GM19043 (cell line): ENCODE measurements at regions not wholly inside any gene's neighbourhood (a gene's known extent, or its start where the extent isn't known, plus 50 kb on each side); places are given as distances from the start of the nearest gene placed in this dataset.

Source experiments
- ATAC-seq: cut with Tn5 transposase; IDR thresholded peaks from one replicate; pipeline ENCODE4 v1.9.1; 2021; ENCODE audit warnings: low read depth; ENCODE audit not compliant: unreplicated experiment

DNA sequence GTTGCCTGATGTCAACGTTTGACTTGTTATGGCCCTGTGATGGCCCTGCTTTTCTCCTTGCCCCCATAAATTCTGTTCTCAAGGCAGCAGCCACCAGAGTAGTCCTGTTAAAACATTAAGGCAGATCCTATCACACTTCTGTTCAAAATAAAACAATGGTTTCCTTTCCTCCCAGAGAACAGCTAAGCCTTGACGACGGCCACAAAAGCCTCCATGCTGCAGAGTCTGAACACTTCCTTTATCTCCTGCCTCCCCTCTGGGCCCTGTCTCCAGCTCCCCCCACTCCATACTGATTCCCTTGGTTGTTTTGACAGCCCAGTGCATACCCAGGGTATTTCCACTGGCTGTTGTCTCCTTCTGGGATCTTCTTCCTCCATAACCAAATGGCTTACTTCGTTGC is 618.1 kb downstream of the MED13L start:
- ATAC-seq: no peak

DNA sequence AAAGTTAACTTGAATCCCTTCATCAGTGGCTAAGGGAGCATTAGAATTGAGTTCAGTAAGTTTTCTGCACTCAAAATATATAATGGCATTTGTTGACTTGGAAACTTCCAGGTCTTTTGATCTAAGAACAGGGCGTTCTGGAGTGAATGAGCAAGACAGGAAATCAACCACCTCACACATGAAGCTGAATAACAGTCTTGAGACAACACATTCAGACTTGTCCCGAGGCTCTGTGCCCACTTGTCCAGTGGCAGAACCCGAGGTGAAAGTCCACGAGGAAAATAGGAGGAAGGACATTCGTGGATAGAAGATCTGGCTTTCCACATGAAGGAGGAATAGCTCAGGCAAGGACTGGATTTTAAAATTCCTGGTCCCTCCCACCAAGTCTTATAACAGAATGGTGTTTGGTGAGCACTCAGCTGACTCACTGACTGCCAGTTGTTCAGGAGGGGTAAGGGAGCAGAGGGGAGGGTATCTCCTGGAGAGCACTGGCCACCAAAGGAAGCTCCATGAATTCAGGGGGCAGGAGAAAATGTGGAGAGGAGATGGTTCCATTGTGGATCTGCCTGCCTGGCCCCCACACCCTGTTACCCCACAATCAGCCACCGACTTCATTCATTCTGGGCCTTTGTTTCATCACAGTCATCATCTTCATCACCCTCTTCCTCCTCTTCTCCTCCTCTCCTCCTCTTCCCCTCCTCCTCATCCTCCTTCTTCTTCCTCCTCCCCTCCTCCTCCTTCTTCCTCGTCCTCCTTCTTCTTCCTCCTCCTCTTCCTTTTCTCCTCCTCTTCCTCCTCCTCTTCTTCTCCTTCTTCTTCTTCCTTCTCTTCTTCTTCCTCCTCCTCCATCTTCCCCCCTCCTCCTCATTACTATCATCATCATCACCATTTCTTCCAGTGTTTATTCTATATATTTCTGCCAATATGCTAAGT is 620.1 kb downstream of the MED13L start:
- no peak for ATAC-seq

- ATAC-seq: no peak
Observed at GRCh38 chr12:115650026-115650425, 627.5 kb downstream of the MED13L start.

- no peak for ATAC-seq
Observed at GRCh38 chr12:115648463-115648862, 629.0 kb downstream of the MED13L start.

- no peak for ATAC-seq
Observed at GRCh38 chr12:115646210-115646609, 631.3 kb downstream of the MED13L start.

DNA sequence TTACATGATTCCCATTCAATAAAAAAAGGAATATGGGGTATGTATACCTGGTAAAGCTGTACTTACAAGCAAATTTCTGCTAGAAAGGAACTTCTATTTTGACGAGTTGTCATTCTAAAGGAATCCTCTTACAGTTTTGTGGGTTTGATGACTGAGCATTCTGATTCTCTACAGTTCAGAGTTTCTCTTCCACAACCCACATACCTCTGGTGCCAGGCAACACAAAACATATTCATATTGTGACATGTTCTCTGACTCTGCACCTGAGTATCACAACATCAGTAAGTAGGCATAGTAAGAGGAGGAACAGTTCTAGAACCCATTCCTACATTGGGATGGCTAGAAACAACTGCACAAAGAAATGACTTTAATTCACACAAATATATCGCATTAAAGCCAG is 636.6 kb downstream of the MED13L start:
- ATAC-seq: no peak

- no peak for ATAC-seq
Observed at GRCh38 chr12:115639648-115640012, 637.9 kb downstream of the MED13L start.

DNA sequence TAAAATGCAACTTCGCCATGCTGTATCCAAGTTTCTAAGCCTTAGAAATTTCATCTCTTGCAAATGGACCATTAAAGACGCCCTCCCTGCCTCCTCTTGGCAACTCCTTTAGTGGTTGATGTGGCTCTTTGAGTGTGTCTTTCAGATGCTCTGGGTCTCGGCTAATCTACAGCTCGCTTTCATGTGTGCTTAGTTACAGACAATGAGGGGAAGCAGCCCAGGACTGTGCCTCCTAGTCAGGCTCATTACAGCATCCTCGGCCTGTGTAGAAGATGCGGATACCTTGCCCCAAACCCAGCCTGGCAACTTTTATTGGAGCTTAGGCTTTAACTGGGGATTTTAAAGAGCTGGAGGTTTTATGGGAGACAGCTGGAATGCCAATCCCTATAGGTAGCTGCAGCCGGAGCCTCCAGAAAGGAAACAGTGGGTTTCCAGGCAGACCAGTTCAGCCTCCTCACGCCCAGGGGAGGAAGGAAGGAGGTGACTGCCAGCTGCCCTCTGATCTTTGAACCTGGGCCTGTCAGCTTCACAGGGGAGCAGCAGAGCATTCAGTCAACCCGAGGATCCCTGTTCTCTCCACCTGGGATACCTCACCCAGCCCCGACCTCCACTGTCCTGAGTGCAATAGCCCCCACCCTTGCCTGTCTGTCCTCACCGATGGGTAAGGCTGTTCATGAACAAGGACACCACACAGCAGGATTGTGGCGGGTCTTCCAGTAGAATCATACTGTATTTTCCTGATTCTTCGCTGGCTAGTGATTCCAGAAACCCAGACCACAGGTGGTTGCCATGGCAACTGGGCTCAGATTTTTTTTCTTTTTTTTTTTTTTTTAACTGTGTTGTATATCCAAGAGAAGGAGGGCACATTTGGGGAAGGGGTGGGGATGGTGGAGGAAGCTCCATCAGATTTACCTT is 638.5 kb downstream of the MED13L start:
- ATAC-seq: no peak

GRCh38 chr12:115636546-115636945 is 640.9 kb downstream of the MED13L start:
- no peak for ATAC-seq

DNA sequence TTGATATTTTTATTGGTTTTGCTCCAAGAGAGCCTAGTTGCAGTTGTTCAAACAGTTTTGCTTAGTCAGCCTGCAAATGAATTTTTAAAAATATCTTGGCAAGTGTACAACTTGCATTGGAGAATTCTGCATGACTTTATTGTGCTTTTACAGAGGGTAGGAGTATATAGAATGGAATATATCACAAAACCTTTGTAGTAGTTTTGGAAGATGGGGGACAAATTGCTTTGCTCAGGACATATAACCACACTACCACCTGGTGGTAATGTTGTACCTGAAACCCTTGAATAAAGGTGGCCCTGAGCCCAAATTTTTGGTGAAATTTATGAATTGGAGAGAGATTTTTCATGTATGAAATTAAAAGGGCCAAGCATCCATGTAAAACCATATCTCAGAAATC is 645.2 kb downstream of the MED13L start:
- no peak for ATAC-seq

GRCh38 chr12:115630136-115630535 is 647.4 kb downstream of the MED13L start:
- ATAC-seq: no peak

DNA sequence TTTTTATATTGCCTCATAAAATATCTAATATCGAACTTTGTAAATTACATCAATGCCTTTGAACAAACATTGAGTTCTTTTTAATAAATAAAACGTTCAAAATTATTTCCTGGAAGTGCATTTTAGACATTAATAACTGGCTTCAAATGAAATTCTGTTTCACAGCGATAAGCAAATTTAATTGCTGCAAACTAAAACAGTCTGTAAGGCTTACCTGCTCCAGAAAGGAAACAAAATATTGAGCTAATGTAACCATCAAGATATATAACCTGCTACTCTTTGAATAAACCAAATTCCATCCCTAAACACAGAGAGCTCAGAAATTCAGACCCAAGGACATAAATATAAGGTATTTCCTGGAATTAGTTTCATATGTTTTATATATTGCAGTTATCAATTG is 651.3 kb downstream of the MED13L start:
- no peak for ATAC-seq

GRCh38 chr12:115623764-115624334 is 653.6 kb downstream of the MED13L start:
- no peak for ATAC-seq

- no peak for ATAC-seq
Observed at GRCh38 chr12:115623275-115623674, 654.2 kb downstream of the MED13L start.

DNA sequence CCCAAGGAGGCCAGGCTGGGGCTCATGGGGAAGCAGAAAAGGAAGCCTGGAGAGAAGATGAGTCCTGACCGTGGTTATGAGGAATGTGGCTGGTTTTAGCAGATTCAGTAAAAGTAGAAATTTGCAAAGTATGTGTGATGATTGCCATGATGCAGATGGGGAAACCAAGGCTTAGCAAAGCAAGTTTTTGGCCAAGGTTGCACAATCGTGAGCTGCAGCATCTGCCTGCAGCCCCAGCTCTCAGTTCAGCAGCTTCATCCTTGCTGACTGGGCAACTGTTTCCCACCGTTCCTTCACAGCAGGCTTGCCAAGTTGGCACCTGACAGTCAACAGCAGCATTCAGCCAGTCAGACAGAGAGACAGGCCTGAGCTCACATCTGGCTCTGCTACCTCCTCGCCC is 656.7 kb downstream of the MED13L start:
- ATAC-seq: no peak

DNA sequence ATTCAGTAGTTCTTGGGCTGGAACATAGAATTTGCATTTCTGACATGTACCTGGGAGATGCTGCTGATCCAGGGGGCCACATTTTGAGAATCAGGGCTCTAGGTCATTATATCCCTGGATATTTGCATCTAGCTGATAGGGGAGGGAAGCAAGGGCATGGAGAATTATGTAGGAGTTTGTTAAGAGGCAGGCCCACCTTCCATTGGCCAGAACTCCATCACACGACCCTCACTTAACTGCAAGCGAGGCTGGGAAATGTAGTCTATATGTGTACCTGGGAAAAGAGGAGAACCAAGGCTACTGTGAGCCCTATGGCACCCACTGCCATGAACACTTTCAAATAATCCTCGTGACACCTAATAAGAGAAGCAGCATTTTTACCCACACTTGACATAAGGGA is 657.6 kb downstream of the MED13L start:
- no peak for ATAC-seq

- no peak for ATAC-seq
Observed at GRCh38 chr12:115619061-115619460, 658.4 kb downstream of the MED13L start.

GRCh38 chr12:115618105-115618504 is 659.4 kb downstream of the MED13L start:
- ATAC-seq: no peak

- ATAC-seq: no peak
Observed at GRCh38 chr12:115617391-115617790, 660.1 kb downstream of the MED13L start.

GRCh38 chr12:115611477-115611876 is 666.0 kb downstream of the MED13L start:
- ATAC-seq: no peak

DNA sequence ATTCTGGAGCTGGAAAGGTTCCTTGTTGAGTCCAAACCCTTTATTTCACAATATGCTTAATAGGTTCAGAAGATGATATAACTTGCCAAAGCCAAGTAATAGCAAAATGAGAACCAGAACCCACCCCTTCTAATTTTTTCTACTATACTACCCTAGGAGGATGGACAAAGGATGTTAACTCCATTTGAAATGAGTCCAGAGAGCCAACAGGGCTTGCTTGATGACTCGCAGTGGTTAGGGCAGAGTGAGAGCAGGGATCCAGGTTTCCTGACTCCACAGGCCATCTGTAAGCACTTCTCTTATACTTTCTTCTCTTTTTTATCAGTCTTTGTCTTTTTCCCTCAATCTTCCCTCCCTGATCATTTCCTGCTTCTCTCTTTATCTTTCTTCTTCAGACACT is 668.1 kb downstream of the MED13L start:
- no peak for ATAC-seq
